ENCODE measurements at regions not wholly inside any gene's neighbourhood (a gene's known extent, or its start where the extent isn't known, plus 50 kb on each side); places are given as distances from the start of the nearest gene placed in this dataset.

- Histone ChIP-seq H3K36me3 (ENCODE audit: control insufficient read depth, insufficient read depth, low read length) (no peaks in the 10 kb centered on the region), H3K27me3 (ENCODE audit: control insufficient read depth, insufficient read depth, low read length) (no peaks in the 10 kb centered on the region), H3K4me3 (ENCODE audit: low read depth, low read length) (no peak overlapping the region)
- TF ChIP-seq CTCF (IDR thresholded peaks at IDR 0.05; ENCODE audit: insufficient read depth, low read length, severe bottlenecking): no peak
- DNase-seq (ENCODE audit: low read depth) (peak; percentile 4), FAIRE-seq (no peak)
Observed at GRCh38 chr13:66001140-66001539, 1229.0 kb downstream of the PCDH9 start.

- Histone ChIP-seq H3K27me3 (ENCODE audit: control insufficient read depth, insufficient read depth, low read length) (no peaks in the 10 kb centered on the region), H3K36me3 (ENCODE audit: control insufficient read depth, insufficient read depth, low read length) (no peaks in the 10 kb centered on the region), H3K4me3 (ENCODE audit: low read depth, low read length) (no peak overlapping the region)
- TF ChIP-seq CTCF (IDR thresholded peaks at IDR 0.05; ENCODE audit: insufficient read depth, low read length, severe bottlenecking): no peak
- FAIRE-seq (no peak), DNase-seq (ENCODE audit: low read depth) (peak; percentile 90)
Observed at GRCh38 chr13:65999411-65999810, 1230.7 kb downstream of the PCDH9 start.

- TF ChIP-seq CTCF (IDR thresholded peaks at IDR 0.05; ENCODE audit: insufficient read depth, low read length, severe bottlenecking): no peak
- H3K27me3 ChIP-seq (ENCODE audit: control insufficient read depth, insufficient read depth, low read length): no peaks in the 10 kb centered on the region
- H3K36me3 ChIP-seq (ENCODE audit: control insufficient read depth, insufficient read depth, low read length): no peaks in the 10 kb centered on the region
- DNase-seq (ENCODE audit: low read depth): peak; percentile 15
- H3K4me3 ChIP-seq (ENCODE audit: low read depth, low read length): no peak overlapping the region
- no peak for FAIRE-seq
Observed at GRCh38 chr13:65990684-65991083, 1239.5 kb downstream of the PCDH9 start.

GRCh38 chr13:65985612-65986011, 1244.5 kb downstream of the PCDH9 start:
- no peak for TF ChIP-seq CTCF (IDR thresholded peaks at IDR 0.05; ENCODE audit: insufficient read depth, low read length, severe bottlenecking)
- no peak for DNase-seq (ENCODE audit: low read depth)
- Histone ChIP-seq H3K4me3 (ENCODE audit: low read depth, low read length) (no peak overlapping the region), H3K27me3 (ENCODE audit: control insufficient read depth, insufficient read depth, low read length) (no peaks in the 10 kb centered on the region), H3K36me3 (ENCODE audit: control insufficient read depth, insufficient read depth, low read length) (no peaks in the 10 kb centered on the region)
- no peak for FAIRE-seq

- no peaks in the 10 kb centered on the region for H3K27me3 ChIP-seq (ENCODE audit: control insufficient read depth, insufficient read depth, low read length)
- TF ChIP-seq CTCF (IDR thresholded peaks at IDR 0.05; ENCODE audit: insufficient read depth, low read length, severe bottlenecking): no peak
- no peak for DNase-seq (ENCODE audit: low read depth)
- H3K4me3 ChIP-seq (ENCODE audit: low read depth, low read length): no peak overlapping the region
- FAIRE-seq: no peak
- H3K36me3 ChIP-seq (ENCODE audit: control insufficient read depth, insufficient read depth, low read length): no peaks in the 10 kb centered on the region
Observed at GRCh38 chr13:65977525-65977924, 1252.6 kb downstream of the PCDH9 start.

GRCh38 chr13:65971541-65971940, 1258.6 kb downstream of the PCDH9 start:
- Histone ChIP-seq H3K36me3 (ENCODE audit: control insufficient read depth, insufficient read depth, low read length) (no peaks in the 10 kb centered on the region), H3K27me3 (ENCODE audit: control insufficient read depth, insufficient read depth, low read length) (no peaks in the 10 kb centered on the region), H3K4me3 (ENCODE audit: low read depth, low read length) (no peak overlapping the region)
- TF ChIP-seq CTCF (IDR thresholded peaks at IDR 0.05; ENCODE audit: insufficient read depth, low read length, severe bottlenecking): no peak
- FAIRE-seq (no peak), DNase-seq (ENCODE audit: low read depth) (no peak)
